Hypothalamus (tissue), 51 donors: ENCODE measurements at regions not wholly inside any gene's neighbourhood (a gene's known extent, or its start where the extent isn't known, plus 50 kb on each side); places are given as distances from the start of the nearest gene placed in this dataset.

ENCODE experiments used
- DNase-seq, 51 donors: peaks; one replicate each; lab custom pipeline; 2025; lab: John Stamatoyannopoulos, UW

DNA sequence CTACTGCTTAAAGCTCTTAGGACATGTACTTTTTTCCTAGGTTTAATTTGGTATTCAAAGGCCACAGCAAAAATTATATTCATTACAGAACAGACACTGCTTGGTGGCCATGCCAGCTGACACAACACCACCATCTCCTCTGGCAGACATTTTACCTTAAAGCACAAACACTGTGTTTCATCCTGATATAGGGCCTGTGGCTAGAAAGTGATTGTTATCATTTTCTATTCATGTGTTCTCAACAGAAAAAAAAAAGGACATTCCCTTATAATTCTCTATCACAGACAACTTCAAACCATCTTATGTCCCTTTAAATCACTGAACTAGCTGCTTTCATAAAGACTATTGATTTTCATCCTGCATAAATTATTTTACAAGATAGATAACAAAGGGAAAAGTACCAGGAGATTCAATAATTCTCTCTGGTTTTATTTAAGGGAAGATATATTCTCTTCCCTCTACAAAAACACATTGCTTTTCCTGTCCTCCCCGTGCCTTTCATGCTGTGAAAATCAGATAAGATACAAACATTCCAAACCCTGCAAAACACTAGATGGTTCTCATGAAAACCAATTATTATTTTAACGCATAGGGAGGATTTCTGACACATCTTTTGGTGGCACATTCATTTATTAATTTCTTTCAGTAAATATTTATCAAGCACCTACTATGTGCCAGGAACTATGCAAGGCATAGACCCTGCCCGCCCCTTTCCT is 139.3 kb upstream of the TMCC3 start:
- DNase-seq: no peak

DNA sequence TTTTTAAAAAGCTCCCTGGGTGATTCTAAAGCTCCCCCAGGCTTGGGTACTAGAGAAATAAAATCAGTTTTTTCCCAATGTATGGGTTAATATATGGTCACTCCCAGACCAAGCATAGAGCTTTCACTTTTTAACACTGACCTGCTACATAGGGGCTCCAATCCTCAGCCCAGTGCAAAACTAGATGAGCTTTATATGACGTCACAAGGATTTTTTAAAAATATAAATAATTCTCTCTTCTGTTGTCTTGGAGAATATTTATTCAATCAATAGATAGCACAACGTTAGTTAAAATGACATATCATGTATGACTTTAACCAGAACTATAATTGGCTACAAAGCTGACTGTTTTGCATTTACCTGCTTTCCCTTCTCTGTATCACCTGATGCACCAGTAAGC is 137.9 kb upstream of the TMCC3 start:
- DNase-seq: no peak

DNA sequence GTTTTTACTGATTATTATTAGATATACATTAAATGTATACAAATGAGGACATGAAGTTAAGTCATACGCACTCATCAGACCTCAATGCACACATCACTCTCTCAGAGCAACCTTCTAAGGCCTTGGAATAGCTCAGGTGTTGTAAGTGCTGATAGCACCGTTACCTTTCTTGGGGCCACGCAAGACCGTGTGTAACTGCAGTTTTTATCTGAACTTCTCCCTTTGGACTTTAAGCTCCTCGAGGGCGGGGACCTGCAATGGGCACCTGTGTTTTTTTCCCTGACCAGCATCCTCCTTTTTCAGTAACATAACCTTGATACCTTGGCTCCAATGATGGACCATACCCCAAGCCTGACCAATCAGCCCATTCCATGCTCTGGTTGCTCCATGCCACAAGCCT is 136.5 kb upstream of the TMCC3 start:
- no peak for DNase-seq

DNA sequence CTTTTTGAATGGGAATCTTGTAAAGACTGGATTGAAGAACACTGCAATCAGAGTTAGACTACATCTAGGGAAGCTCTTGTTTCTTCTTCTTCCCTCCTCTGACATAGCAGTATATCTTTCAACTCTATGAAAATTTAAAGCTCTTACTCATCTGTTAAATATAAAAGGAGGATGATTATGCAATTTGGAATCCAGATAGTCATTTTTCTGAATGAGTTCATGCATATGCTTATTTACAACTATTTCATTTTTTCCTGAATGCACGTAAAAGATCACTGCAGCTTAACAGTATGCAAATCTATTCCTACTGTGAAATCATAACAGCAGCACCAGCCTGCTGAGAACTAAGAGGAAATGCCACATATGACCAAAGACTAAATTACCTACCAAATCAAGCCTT is 133.5 kb upstream of the TMCC3 start:
- no peak for DNase-seq

DNA sequence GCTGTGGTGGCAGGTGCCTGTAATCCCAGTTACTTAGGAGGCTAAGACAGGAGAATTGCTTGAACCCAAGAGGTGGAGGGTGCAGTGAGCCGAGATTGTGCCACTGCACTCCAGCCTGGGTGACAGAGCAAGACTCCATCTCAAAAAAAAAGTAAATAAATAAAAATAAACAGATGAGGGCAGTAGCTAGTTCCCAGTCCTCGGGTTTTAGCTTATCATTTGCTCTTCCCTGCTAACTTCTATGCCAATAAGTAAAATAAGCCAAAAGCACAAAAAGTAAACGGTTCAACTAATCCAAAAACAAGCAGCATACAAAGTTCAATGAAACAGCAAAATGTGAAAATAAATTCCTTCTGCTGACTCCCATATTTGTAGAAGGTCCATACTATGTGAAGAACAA is 133.0 kb upstream of the TMCC3 start:
- DNase-seq: no peak

DNA sequence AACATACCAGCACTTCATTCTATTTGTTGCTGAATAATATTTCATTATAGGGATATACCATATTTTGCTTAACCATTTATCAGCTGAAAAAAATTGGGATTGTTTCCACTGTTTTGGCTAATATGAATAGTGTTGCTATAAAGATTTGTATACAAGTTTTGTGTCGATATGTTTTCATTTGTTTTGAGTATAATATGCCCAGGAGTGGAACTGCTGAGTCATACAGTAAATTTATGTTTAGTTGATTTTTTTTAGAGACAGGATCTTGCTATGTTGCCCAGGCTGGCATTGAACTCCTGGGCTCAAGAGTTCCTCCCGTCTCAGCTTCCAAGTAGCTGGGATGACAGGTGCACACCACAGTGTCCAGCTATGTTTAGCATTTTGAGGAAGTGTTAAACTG is 131.5 kb upstream of the TMCC3 start:
- no peak for DNase-seq

DNA sequence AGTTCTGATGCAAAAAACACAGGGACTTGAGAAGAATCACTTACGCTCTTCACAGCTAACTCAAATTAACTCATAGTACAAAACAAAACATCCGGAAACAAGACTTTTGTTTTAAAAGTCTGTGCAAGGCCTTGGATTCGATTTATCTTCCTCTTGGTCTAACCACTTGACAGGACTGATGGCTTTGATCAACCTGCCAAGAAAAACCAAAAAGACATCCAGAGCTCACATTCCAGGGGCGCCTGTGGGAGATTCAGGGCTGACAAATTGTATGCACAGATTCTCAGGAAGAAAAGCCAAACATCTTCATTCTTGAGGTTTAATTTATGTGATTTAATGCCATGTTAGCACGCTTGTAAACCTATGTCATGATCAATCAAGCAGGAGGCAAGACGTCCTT is 129.1 kb upstream of the TMCC3 start:
- no peak for DNase-seq

DNA sequence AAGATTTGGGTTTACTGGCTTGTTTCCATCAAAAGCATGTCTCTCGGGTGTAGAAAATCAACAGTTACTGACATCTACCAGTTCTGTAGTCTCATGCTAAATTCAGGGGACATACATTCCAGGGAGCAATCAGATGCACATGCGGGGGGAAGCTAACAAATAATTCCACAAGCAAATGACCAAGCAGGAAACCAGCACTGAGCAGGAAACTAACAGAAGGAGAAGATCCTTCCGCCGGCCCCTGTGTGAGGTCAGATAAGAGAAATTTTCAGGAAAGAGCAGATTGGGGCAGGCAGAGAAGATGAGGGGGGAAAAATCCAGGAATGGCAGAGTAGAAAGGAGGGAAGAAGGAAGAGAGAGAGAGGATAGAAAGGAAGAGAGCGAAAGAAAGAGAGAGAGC is 127.6 kb upstream of the TMCC3 start:
- DNase-seq: no peak

DNA sequence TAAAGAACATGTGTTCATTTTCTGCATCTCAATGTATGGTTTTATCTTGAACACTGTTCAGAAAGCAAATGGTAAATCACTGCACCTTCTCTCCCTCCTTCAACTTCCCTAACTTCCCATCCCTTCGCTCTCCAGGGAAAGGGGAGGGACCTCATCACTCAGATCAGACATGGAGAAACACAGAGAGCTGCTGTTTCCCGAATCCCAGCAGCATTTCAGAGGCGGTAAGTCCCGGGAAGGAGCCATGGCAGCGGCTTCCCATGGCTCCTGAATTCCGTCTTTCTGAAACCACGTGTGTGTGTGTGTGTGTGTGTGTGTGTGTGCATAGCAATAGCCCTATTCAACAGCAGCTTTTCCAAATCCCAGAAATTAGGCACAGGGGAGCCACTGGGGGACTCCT is 125.4 kb upstream of the TMCC3 start:
- DNase-seq: no peak

DNA sequence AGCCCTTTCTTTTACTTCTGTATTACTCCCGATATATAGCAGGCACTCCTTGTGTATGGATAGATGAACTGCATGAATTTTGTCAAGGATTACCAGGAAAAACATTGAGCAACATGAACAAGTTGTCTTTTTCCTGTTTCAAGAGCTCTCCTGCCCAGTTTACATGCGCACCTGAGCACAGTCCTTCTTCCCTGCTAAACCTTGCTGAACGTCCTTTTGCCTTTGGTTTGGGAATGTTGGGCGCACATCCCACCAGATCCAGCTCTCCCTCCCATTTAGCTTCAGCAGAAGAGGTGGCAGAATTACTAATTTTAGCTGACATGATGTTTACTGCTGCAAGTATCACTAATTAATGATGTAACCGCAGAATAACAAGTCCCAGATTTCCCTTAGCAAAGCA is 121.4 kb upstream of the TMCC3 start:
- no peak for DNase-seq

DNA sequence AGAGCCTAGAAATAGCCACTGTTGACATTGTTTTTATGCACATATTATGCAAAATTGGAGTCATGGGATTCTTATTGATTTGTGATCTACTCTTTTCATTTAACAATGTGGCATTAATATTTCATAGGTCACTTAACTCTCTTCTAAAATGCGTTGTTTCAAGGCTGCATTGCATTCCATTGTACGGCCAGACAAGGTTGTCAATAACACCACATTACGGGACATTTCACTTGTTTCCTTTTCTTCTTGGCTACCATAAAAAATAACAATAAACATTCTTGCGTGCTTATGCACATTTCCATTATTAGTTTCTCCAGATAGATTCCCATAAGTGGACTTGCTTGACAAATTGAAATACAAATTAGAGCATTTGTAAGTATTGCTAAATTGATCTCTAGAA is 120.8 kb upstream of the TMCC3 start:
- no peak for DNase-seq

DNA sequence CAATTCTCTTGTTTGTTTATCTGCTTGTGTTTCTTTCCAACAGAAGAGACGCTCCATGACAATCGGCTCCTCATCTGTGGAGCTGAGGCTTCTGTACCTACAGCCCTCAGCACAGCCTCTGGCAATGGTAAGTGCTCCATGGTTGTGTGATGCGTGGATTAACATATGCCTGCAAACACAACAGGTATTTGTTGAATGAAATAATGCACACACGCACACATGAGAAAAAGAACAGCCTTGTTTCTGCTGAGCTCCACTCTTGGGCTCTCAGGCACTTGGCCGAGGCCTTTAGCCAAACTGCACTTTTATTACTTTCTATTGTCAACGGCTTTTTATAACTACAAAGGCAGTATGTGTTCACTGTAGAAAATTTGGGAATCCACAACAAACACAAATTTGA is 120.4 kb upstream of the TMCC3 start:
- DNase-seq: peak in 1 of 51 donors; percentile 15

DNA sequence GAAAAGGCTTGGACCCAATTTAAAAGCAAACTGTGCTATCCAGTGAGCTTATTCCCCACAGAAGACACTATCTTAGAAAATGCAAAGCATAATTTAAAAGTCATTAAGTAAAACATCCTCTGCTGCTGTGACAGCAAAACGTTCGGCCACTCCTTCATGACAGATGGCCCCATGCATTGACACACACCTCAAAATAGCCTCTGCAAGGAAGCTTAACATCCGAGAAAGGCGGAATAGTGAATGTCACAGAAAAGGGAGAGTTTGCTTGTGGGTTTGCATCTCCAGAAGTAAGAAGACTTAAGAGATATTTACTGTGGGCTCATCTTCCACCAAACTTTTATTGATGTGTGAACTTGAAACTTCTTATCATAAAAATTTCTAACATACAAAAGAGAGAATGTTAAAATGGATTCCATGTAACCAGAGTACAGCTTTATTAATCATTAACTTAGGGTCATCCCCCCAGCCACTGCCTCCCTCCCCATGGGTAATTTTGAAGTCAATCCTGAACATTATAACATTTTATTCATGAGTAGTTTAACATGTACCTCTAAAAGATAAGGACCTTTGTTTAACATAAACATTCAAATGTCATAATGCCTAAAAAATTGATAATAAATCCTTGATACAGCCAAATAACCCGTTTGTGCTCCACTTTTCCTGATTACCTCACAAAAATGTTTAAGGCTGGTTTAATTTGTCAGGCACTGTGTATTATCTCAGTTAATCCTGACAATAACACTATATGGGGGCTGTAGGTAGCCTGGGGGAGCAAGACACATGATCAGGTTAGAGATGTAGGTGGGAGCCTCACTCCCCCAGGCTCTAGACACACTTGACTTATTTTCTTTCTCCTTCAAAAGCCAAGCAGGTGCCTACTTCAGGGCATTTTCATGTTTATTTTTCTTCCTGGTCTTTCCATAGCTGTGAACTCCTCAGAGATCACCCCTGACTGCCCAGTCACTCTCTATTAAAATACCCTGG is 119.7 kb upstream of the TMCC3 start:
- DNase-seq: no peak

DNA sequence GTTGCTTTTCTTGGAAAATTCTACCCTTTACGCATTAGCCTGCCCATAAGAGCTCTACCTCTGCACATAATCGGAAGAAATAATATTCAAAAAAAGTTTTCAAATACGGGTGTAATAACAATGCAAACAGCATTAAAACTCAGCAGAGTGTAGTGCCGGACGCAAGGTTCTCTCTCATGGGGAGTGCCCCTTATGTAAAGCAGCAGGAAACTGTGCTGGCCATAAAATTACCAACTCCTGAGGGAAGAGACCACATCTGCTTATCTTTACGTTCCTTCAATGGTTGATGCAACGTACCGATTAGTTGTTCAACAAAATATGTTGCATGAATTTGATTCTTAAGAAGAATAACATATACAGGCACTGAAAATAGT is 118.7 kb upstream of the TMCC3 start:
- no peak for DNase-seq

DNA sequence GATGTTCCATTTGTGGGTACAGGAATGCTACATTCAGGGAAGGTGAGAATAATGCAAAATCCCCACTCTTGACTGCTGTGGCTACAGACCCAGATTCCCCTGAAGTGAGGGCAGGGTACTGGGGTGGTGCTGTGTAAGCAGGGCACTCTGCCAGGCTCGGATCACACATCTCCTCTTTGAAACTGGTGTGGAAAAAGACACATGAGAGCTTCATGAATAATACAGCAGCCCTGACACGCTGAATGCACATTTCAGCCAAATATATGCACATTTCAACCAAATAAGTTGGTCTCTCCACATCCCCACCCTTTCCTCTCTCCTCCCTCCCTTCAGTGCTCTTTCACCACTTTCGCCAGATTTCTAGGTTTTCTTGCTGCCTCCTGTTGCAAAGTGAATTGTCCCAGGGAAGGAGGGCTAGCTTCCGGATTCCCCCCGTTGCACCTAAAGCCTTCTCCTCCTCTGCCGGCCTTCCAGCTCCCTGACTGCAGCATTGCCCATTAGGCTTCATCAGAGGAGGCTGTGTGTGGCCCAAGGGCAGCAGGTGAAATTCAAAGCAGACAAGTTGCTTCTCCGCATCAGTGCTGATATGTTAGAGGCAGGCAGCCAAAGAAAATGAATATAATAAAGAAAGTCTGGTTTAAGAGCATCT is 118.2 kb upstream of the TMCC3 start:
- DNase-seq: no peak

DNA sequence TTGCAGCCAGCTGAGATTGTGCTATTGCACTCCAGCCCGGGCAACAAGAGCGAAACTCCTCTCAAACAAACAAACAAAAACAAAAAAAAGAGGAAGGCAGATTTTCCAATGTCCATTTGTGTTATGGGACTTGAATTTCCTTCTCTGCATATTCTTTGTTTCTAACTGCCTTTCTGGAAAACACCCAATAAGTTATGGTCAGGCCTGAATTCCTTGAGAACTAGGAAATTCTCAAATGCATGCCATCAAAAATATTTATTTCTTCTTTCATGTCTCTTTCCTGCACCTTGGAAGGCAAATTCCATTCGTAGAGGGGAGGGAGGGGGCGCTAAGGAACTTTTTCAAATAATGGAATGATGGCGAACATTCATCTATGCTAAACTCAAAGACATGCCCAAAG is 117.6 kb upstream of the TMCC3 start:
- no peak for DNase-seq

DNA sequence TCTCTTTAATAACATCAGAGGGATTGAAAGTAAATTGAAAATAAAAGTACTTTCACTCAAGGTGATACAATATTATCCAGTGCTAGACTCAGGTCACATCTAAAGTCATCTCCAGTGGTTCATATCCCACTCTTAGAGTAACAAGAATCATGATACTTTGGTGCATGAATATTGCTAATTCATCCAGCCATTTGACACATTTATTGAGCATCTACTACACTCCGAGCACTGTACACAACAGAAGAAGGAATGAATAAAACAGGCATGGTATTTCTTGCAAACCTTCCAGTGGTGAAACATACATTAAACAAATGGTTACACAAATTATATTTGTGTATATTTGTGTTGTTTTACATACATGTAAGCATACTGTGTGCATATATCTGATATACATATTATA is 116.0 kb upstream of the TMCC3 start:
- no peak for DNase-seq

DNA sequence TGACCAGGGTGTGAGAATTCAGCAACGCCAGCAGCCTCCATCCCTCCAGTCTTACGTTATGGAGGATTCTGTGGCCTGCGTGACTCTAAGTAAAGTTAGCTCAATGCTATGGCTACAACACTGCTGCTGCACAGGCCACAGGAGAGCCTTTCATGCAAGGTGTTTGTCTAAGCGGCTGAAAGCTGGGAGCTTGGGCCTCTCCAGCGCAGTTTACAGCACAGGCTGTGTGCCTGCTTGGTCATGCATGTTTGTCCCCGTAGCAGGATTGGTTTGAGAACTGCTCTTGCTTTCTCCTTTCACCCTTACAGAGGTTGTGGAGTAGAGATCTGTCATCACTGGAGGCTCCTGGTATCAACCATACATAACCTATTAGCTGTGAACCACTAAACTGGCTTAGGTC is 113.1 kb upstream of the TMCC3 start:
- no peak for DNase-seq

DNA sequence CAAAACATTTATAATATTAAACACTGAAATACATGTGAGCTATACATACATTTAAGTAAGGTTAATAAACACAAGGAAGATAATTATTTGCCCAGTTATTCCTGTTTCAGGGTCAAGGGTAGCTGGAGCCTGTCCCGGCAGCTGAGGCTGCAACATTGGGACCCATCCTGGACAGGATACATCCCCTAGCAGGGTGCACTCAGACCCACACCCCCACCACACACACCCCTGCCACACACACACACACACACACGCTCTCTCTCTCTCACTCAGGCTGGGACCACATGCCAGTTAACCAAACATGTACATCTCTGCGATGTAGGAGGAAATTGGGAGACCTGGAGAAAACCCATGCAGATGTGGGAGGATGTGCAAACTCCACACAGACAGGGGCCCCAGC is 112.6 kb upstream of the TMCC3 start:
- DNase-seq: no peak

DNA sequence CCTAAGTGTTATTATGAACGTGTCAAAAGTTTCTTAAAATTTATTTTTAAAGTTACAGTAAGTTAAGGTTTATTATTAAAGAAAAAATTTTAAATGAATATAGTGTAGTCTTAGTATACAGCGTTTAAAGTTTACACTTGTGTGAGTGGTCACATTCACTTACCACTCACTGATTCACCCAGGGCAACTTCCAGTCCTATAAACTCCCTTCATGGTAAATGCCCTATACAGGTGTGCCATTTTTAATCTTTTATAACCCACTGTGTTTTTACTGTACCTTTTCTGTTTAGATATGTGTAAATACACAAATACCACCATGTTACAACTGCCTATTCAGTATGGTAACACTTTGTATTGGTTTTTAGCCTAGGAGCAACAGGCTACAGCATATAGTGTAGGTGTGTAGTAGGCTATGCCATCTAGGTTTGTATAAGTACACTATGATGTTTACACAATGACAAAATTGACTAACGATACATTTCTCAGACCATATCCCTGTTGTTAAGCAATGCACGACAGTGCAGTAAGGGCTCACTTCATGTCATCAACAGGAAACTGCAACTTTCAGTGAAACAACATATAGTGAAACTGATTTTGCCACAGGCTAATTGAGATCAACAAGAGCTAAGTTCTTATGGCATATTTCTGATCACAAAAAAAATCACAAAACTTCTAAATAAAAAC is 112.0 kb upstream of the TMCC3 start:
- DNase-seq: no peak

DNA sequence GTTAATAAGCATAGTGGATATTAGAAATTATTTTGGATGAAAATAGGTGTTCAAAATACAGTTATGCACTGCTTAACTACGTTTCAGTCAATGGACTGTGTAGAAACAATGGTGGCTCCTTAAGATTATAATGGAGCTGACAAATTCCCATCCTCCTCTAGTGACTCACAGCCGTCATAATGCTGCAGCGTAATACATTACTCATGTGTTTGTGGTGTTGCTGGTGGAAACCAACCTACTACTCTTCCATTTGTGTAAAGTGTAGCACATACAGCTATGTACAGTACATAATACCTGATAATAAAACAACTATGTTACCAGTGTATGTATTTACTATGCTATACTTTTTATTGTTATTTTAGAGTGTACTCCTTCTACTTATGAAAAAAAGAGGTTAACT is 111.2 kb upstream of the TMCC3 start:
- DNase-seq: no peak
